GM23338 (cell line): ENCODE measurements at regions not wholly inside any gene's neighbourhood (a gene's known extent, or its start where the extent isn't known, plus 50 kb on each side); places are given as distances from the start of the nearest gene placed in this dataset.

ENCODE experiments used
- CREB1 ChIP-seq: fragments of 250-450 bp; sonication (Bioruptor Pico); IDR thresholded peaks from 2 replicates; pipeline ENCODE4 v1.5.0; 2020; ENCODE audit warnings: low read depth, mild to moderate bottlenecking, moderate library complexity
- CTCF ChIP-seq, 2 experiments: fragments of 200-600 bp in 1 of 2; sonication (generic) in 1 of 2; conservative IDR thresholded peaks; 2 replicates each; pipeline versions ENCODE4 v1.5.1 to v1.6.1; 2016 to 2017; ENCODE audit warnings: antibody characterized with exemption in 2 of 2, low read depth in 2 of 2, mild to moderate bottlenecking in 2 of 2, moderate library complexity in 1 of 2
- EZH2 ChIP-seq: fragments of 200-600 bp; sonication (generic); IDR thresholded peaks from one replicate; pipeline ENCODE4 v1.8.0; 2017; ENCODE audit warnings: antibody characterized with exemption, mild to moderate bottlenecking, low read depth; ENCODE audit not compliant: unreplicated experiment
- EZH2phosphoT487 ChIP-seq: fragments of 200-600 bp; sonication (generic); IDR thresholded peaks from one replicate; pipeline ENCODE4 v1.8.1; 2018; ENCODE audit warnings: antibody characterized with exemption; ENCODE audit not compliant: unreplicated experiment
- JUNB ChIP-seq: IDR thresholded peaks from one replicate; pipeline ENCODE4 v1.6.1; 2016; ENCODE audit warnings: antibody characterized with exemption; ENCODE audit not compliant: unreplicated experiment
- NANOG ChIP-seq: IDR thresholded peaks from 2 replicates; pipeline ENCODE4 v1.6.1; 2016; ENCODE audit warnings: antibody characterized with exemption, borderline replicate concordance
- POLR2AphosphoS5 ChIP-seq: IDR thresholded peaks from 2 replicates; pipeline ENCODE4 v1.6.1; 2016; ENCODE audit warnings: antibody characterized with exemption, low read depth
- STAT1 ChIP-seq: IDR thresholded peaks from one replicate; pipeline ENCODE4 v1.6.1; 2016; ENCODE audit warnings: antibody characterized with exemption; ENCODE audit not compliant: unreplicated experiment
- ZNF331 ChIP-seq: fragments of 250-450 bp; sonication (Bioruptor Pico); IDR thresholded peaks from 2 replicates; pipeline ENCODE4 v1.5.0; 2020; ENCODE audit warnings: low read depth, mild to moderate bottlenecking, moderate library complexity
- TF ChIP-seq, protein P1 (sequence below): IDR thresholded peaks from one replicate; pipeline ENCODE4 v1.6.1; 2018; ENCODE audit warnings: antibody characterized with exemption; ENCODE audit not compliant: unreplicated experiment
- TF ChIP-seq, protein P2 (sequence below): fragments of 250-450 bp; sonication (Bioruptor Pico); IDR thresholded peaks from 2 replicates; pipeline ENCODE4 v1.5.0; 2020; ENCODE audit warnings: mild to moderate bottlenecking, moderate library complexity

- no peak for TF ChIP-seq CTCF (conservative IDR thresholded peaks at IDR 0.05; ENCODE audit: low read depth in 2 of 2)
- no peak for TF ChIP-seq EZH2
- TF ChIP-seq CREB1 (CRISPR knock-in tag): no peak
- no peak for TF ChIP-seq EZH2phosphoT487
- TF ChIP-seq POLR2AphosphoS5: no peak
- TF ChIP-seq NANOG: no peak
- no peak for TF ChIP-seq JUNB
- TF ChIP-seq STAT1: no peak
- TF ChIP-seq ZNF331 (CRISPR knock-in tag): no peak
- TF ChIP-seq, protein P1, sequence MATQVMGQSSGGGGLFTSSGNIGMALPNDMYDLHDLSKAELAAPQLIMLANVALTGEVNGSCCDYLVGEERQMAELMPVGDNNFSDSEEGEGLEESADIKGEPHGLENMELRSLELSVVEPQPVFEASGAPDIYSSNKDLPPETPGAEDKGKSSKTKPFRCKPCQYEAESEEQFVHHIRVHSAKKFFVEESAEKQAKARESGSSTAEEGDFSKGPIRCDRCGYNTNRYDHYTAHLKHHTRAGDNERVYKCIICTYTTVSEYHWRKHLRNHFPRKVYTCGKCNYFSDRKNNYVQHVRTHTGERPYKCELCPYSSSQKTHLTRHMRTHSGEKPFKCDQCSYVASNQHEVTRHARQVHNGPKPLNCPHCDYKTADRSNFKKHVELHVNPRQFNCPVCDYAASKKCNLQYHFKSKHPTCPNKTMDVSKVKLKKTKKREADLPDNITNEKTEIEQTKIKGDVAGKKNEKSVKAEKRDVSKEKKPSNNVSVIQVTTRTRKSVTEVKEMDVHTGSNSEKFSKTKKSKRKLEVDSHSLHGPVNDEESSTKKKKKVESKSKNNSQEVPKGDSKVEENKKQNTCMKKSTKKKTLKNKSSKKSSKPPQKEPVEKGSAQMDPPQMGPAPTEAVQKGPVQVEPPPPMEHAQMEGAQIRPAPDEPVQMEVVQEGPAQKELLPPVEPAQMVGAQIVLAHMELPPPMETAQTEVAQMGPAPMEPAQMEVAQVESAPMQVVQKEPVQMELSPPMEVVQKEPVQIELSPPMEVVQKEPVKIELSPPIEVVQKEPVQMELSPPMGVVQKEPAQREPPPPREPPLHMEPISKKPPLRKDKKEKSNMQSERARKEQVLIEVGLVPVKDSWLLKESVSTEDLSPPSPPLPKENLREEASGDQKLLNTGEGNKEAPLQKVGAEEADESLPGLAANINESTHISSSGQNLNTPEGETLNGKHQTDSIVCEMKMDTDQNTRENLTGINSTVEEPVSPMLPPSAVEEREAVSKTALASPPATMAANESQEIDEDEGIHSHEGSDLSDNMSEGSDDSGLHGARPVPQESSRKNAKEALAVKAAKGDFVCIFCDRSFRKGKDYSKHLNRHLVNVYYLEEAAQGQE: no peak
- TF ChIP-seq, protein P2, sequence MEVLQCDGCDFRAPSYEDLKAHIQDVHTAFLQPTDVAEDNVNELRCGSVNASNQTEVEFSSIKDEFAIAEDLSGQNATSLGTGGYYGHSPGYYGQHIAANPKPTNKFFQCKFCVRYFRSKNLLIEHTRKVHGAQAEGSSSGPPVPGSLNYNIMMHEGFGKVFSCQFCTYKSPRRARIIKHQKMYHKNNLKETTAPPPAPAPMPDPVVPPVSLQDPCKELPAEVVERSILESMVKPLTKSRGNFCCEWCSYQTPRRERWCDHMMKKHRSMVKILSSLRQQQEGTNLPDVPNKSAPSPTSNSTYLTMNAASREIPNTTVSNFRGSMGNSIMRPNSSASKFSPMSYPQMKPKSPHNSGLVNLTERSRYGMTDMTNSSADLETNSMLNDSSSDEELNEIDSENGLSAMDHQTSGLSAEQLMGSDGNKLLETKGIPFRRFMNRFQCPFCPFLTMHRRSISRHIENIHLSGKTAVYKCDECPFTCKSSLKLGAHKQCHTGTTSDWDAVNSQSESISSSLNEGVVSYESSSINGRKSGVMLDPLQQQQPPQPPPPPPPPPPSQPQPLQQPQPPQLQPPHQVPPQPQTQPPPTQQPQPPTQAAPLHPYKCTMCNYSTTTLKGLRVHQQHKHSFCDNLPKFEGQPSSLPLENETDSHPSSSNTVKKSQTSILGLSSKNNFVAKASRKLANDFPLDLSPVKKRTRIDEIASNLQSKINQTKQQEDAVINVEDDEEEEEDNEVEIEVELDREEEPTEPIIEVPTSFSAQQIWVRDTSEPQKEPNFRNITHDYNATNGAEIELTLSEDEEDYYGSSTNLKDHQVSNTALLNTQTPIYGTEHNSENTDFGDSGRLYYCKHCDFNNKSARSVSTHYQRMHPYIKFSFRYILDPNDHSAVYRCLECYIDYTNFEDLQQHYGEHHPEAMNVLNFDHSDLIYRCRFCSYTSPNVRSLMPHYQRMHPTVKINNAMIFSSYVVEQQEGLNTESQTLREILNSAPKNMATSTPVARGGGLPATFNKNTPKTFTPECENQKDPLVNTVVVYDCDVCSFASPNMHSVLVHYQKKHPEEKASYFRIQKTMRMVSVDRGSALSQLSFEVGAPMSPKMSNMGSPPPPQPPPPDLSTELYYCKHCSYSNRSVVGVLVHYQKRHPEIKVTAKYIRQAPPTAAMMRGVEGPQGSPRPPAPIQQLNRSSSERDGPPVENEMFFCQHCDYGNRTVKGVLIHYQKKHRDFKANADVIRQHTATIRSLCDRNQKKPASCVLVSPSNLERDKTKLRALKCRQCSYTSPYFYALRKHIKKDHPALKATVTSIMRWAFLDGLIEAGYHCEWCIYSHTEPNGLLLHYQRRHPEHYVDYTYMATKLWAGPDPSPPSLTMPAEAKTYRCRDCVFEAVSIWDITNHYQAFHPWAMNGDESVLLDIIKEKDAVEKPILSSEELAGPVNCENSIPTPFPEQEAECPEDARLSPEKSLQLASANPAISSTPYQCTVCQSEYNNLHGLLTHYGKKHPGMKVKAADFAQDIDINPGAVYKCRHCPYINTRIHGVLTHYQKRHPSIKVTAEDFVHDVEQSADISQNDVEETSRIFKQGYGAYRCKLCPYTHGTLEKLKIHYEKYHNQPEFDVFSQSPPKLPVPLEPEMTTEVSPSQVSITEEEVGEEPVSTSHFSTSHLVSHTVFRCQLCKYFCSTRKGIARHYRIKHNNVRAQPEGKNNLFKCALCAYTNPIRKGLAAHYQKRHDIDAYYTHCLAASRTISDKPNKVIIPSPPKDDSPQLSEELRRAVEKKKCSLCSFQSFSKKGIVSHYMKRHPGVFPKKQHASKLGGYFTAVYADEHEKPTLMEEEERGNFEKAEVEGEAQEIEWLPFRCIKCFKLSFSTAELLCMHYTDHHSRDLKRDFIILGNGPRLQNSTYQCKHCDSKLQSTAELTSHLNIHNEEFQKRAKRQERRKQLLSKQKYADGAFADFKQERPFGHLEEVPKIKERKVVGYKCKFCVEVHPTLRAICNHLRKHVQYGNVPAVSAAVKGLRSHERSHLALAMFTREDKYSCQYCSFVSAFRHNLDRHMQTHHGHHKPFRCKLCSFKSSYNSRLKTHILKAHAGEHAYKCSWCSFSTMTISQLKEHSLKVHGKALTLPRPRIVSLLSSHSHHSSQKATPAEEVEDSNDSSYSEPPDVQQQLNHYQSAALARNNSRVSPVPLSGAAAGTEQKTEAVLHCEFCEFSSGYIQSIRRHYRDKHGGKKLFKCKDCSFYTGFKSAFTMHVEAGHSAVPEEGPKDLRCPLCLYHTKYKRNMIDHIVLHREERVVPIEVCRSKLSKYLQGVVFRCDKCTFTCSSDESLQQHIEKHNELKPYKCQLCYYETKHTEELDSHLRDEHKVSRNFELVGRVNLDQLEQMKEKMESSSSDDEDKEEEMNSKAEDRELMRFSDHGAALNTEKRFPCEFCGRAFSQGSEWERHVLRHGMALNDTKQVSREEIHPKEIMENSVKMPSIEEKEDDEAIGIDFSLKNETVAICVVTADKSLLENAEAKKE (CRISPR knock-in tag): no peak
Observed at GRCh38 chr1:99086057-99086456, 81.4 kb upstream of the PLPPR5 start.
